ENCODE measurements at regions not wholly inside any gene's neighbourhood (a gene's known extent, or its start where the extent isn't known, plus 50 kb on each side); places are given as distances from the start of the nearest gene placed in this dataset.

DNA sequence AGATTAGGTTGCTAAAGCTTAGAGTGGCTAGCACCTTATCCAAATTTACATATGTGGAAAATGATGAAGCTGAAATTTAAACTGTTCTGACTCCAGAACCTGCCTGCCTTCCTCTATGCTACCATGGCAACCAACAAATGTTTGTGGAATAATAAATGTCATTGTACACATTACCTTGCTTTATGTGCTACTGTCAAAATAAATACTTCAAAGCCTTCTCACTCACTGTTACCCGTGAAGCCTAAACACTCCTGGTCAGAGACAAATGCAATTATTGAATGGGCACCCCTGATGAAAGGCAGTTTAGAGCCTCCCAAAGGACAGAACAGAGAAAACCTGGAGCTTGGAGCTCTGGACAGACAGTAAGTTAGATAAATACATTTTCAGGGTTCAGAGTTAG is 158.6 kb downstream of the FAM114A2 start:
- Histone ChIP-seq H3K4me1 (ENCODE audit: control insufficient read depth in 1 of 2, insufficient read depth in 2 of 2, low read length in 2 of 2) (no peaks in the 10 kb centered on the region), H3K27me3 (ENCODE audit: low read depth, low read length) (no peaks in the 10 kb centered on the region), H3K27ac (ENCODE audit: low read length) (no peak overlapping the region), H3K4me3 (ENCODE audit: low read depth in 1 of 2, low read length in 2 of 2) (no peak overlapping the region), H3K9me3 (ENCODE audit: control insufficient read depth in 1 of 2, low read length in 2 of 2) (no peaks in the 10 kb centered on the region), H3K36me3 (ENCODE audit: control insufficient read depth in 1 of 2, insufficient read depth in 2 of 2, low read length in 2 of 2) (no peaks in the 10 kb centered on the region)

DNA sequence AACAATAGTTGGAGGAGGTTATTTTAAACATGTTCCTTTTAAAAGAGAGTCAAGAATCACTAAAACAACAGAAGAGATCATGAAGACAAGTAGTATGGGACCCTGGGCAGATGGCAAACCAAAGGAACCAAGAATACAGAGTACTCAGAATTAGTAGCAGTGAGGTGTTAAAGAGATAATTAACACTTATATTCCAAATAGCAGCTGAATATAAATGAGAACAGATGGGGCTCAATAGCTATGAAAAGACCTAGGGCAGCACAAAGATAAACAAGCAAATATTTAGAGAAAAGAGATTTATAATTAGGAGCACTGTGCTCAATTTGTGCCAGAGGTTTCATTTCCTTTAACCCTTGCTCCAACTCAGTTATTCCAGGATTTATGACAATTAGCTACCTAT is 159.1 kb downstream of the FAM114A2 start:
- H3K4me3 ChIP-seq (ENCODE audit: low read depth in 1 of 2, low read length in 2 of 2), result no peak overlapping the region
- no peaks in the 10 kb centered on the region for H3K36me3 ChIP-seq (ENCODE audit: control insufficient read depth in 1 of 2, insufficient read depth in 2 of 2, low read length in 2 of 2)
- H3K27ac ChIP-seq (ENCODE audit: low read length), result no peak overlapping the region
- H3K4me1 ChIP-seq (ENCODE audit: control insufficient read depth in 1 of 2, insufficient read depth in 2 of 2, low read length in 2 of 2), result no peaks in the 10 kb centered on the region
- peaks cover 0 to 1% of the 10 kb centered on the region in 2 donors for H3K9me3 ChIP-seq (ENCODE audit: control insufficient read depth in 1 of 2, low read length in 2 of 2)
- H3K27me3 ChIP-seq (ENCODE audit: low read depth, low read length), result no peaks in the 10 kb centered on the region

GRCh38 chr5:153866176-153866575 is 172.5 kb downstream of the FAM114A2 start:
- no peaks in the 10 kb centered on the region for H3K9me3 ChIP-seq (ENCODE audit: control insufficient read depth in 1 of 2, low read length in 2 of 2)
- H3K36me3 ChIP-seq (ENCODE audit: control insufficient read depth in 1 of 2, insufficient read depth in 2 of 2, low read length in 2 of 2), result no peaks in the 10 kb centered on the region
- no peaks in the 10 kb centered on the region for H3K4me1 ChIP-seq (ENCODE audit: control insufficient read depth in 1 of 2, insufficient read depth in 2 of 2, low read length in 2 of 2)
- no peak overlapping the region for H3K4me3 ChIP-seq (ENCODE audit: low read depth in 1 of 2, low read length in 2 of 2)
- H3K27ac ChIP-seq (ENCODE audit: low read length), result no peak overlapping the region
- H3K27me3 ChIP-seq (ENCODE audit: low read depth, low read length), result no peaks in the 10 kb centered on the region

DNA sequence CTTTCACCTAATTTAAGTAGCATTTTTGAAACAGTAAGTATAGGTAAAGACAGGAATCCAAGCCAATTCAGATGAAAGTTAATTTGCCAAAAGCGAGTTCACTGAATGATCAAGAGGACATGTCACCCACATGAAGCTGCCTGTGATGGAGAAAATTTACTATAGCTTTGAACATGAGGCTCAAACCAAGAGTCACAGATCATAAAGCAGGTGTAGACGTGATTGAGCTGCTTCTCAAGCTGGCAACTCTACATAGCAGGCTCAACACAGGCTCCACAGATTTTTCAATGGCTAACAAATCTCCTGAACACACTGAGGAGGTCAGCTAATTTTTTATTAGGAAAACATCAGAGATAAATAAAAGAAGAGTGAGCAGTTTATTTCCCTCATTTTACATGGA is 173.7 kb downstream of the FAM114A2 start:
- no peaks in the 10 kb centered on the region for H3K36me3 ChIP-seq (ENCODE audit: control insufficient read depth in 1 of 2, insufficient read depth in 2 of 2, low read length in 2 of 2)
- H3K9me3 ChIP-seq (ENCODE audit: control insufficient read depth in 1 of 2, low read length in 2 of 2), result no peaks in the 10 kb centered on the region
- no peak overlapping the region for H3K27ac ChIP-seq (ENCODE audit: low read length)
- no peaks in the 10 kb centered on the region for H3K27me3 ChIP-seq (ENCODE audit: low read depth, low read length)
- no peaks in the 10 kb centered on the region for H3K4me1 ChIP-seq (ENCODE audit: control insufficient read depth in 1 of 2, insufficient read depth in 2 of 2, low read length in 2 of 2)
- H3K4me3 ChIP-seq (ENCODE audit: low read depth in 1 of 2, low read length in 2 of 2), result no peak overlapping the region

GRCh38 chr5:153863951-153864350 is 174.8 kb downstream of the FAM114A2 start:
- no peak overlapping the region for H3K27ac ChIP-seq (ENCODE audit: low read length)
- H3K4me1 ChIP-seq (ENCODE audit: control insufficient read depth in 1 of 2, insufficient read depth in 2 of 2, low read length in 2 of 2), result no peaks in the 10 kb centered on the region
- no peaks in the 10 kb centered on the region for H3K27me3 ChIP-seq (ENCODE audit: low read depth, low read length)
- H3K36me3 ChIP-seq (ENCODE audit: control insufficient read depth in 1 of 2, insufficient read depth in 2 of 2, low read length in 2 of 2), result no peaks in the 10 kb centered on the region
- H3K9me3 ChIP-seq (ENCODE audit: control insufficient read depth in 1 of 2, low read length in 2 of 2), result no peaks in the 10 kb centered on the region
- H3K4me3 ChIP-seq (ENCODE audit: low read depth in 1 of 2, low read length in 2 of 2), result no peak overlapping the region
